ENCODE measurements at regions not wholly inside any gene's neighbourhood (a gene's known extent, or its start where the extent isn't known, plus 50 kb on each side); places are given as distances from the start of the nearest gene placed in this dataset.

GRCh38 chr7:20053334-20054104, 163.7 kb downstream of the MACC1 start:
- TF ChIP-seq ZFX (IDR thresholded peaks at IDR 0.05; ENCODE audit: borderline replicate concordance) (no peak), CTCF (IDR thresholded peaks at IDR 0.05) (no peak)

Data from 22Rv1 (cell line).